B cell (primary cell): ENCODE measurements at regions not wholly inside any gene's neighbourhood (a gene's known extent, or its start where the extent isn't known, plus 50 kb on each side); places are given as distances from the start of the nearest gene placed in this dataset.

ENCODE experiments used
- ATAC-seq: fragments of 200-7000 bp; cut with Tn5 transposase; one replicate; pipeline ENCODE4 v1.10.0; 2021; ENCODE audit warnings: low read depth, mild to moderate bottlenecking, moderate number of reproducible peaks, moderate library complexity
- CTCF ChIA-PET: fragments of 350-600 bp; sonication (Branson Sonifier 250); formaldehyde crosslinking; loops from one replicate; lab custom pipeline; 2021; ENCODE audit warnings: antibody characterized with exemption, inconsistent platforms; lab: Charles Lee
- POLR2A ChIA-PET: fragments of 350-600 bp; sonication (Branson Sonifier 250); formaldehyde crosslinking; loops from one replicate; lab custom pipeline; 2021; ENCODE audit warnings: antibody characterized with exemption; lab: Charles Lee
- DNase-seq: peaks from one replicate; pipeline ENCODE4 v3.0.0; 2013
- H2AFZ ChIP-seq: 2 replicates; pipeline ENCODE4 v1.6.1; 2012; ENCODE audit warnings: mild to moderate bottlenecking, low read depth, low read length; ENCODE audit not compliant: insufficient read depth, poor library complexity, severe bottlenecking
- H3K27ac ChIP-seq, 2 donors: 1 replicate in 1 of 2; 2 replicates in 1 of 2; pipeline ENCODE4 v1.5.1; 2012 to 2013; ENCODE audit warnings: low read length in 2 of 2, mild to moderate bottlenecking in 2 of 2, moderate library complexity in 1 of 2
- H3K27me3 ChIP-seq, 4 experiments: fragments of 200-600 bp in 1 of 4; sonication (generic) in 1 of 4; replicated peaks in 1 of 4; 1 replicate in 2 of 4; 2 replicates in 2 of 4; pipeline versions ENCODE4 v1.6.1 to v1.7.0; 2013 to 2016; ENCODE audit warnings: low read length in 3 of 4, mild to moderate bottlenecking in 2 of 4, mixed read lengths in 1 of 4, moderate library complexity in 1 of 4; ENCODE audit not compliant: insufficient read depth in 4 of 4, control insufficient read depth in 3 of 4; ENCODE audit errors: control extremely low read depth in 1 of 4
- H3K36me3 ChIP-seq, 2 experiments: replicated peaks in 1 of 2; 1 replicate in 1 of 2; 2 replicates in 1 of 2; pipeline versions ENCODE4 v1.6.1 to v1.7.1; 2013; ENCODE audit warnings: low read length in 1 of 2; ENCODE audit not compliant: insufficient read depth in 2 of 2, control insufficient read depth in 1 of 2; ENCODE audit errors: control extremely low read depth in 1 of 2, extremely low read depth in 1 of 2
- H3K4me1 ChIP-seq, 2 donors: fragments of 200-600 bp in 1 of 2; sonication (generic) in 1 of 2; 1 replicate in 1 of 2; 2 replicates in 1 of 2; pipeline versions ENCODE4 v1.5.1 to v1.6.1; 2013 to 2017; ENCODE audit warnings: low read length in 2 of 2; ENCODE audit not compliant: control insufficient read depth in 2 of 2, insufficient read depth in 2 of 2
- H3K4me2 ChIP-seq: replicated peaks from 2 replicates; pipeline ENCODE3; 2012; ENCODE audit warnings: mild to moderate bottlenecking, low read depth, low read length; ENCODE audit not compliant: poor library complexity, severe bottlenecking
- H3K4me3 ChIP-seq, 5 experiments: fragments of 200-600 bp in 1 of 5; sonication (generic) in 1 of 5; 1 replicate in 3 of 5; 2 replicates in 2 of 5; pipeline versions ENCODE4 v1.5.1 to v1.7.0; 2011 to 2016; ENCODE audit warnings: low read length in 4 of 5, mild to moderate bottlenecking in 4 of 5, low read depth in 2 of 5, control low read depth in 1 of 5, moderate library complexity in 1 of 5; ENCODE audit not compliant: insufficient read depth in 1 of 5; ENCODE audit errors: control extremely low read depth in 1 of 5, extremely low read depth in 1 of 5
- H3K79me2 ChIP-seq: fragments of 200-600 bp; sonication (generic); one replicate; pipeline ENCODE4 v1.6.0; 2016; ENCODE audit warnings: low read length; ENCODE audit not compliant: control insufficient read depth, insufficient read depth
- H3K9ac ChIP-seq: fragments of 200-600 bp; sonication (generic); 2 replicates; pipeline ENCODE4 v1.6.1; 2017; ENCODE audit warnings: mild to moderate bottlenecking, low read length, moderate library complexity
- H3K9me3 ChIP-seq, 3 donors: one replicate each; pipeline versions ENCODE4 v1.6.1 to v1.7.1; 2013; ENCODE audit warnings: low read length in 2 of 3; ENCODE audit not compliant: control insufficient read depth in 2 of 3, insufficient read depth in 1 of 3; ENCODE audit errors: control extremely low read depth in 1 of 3
- H4K20me1 ChIP-seq: 2 replicates; pipeline ENCODE4 v1.6.0; 2012; ENCODE audit warnings: mild to moderate bottlenecking, low read length; ENCODE audit not compliant: insufficient read depth, control insufficient read depth, poor library complexity, severe bottlenecking
- H3K27ac Mint-ChIP-seq: one replicate; pipeline ENCODE4 v1.8.0; 2021; ENCODE audit warnings: mixed read lengths
- H3K27me3 Mint-ChIP-seq: one replicate; pipeline ENCODE4 v1.8.0; 2021; ENCODE audit warnings: mixed read lengths
- H3K4me1 Mint-ChIP-seq: one replicate; pipeline ENCODE4 v1.8.0; 2021; ENCODE audit warnings: mixed read lengths
- H3K4me3 Mint-ChIP-seq: one replicate; pipeline ENCODE4 v1.8.0; 2021; ENCODE audit warnings: mixed read lengths
- H3K9me3 Mint-ChIP-seq: one replicate; pipeline ENCODE4 v1.8.0; 2022; ENCODE audit warnings: mixed read lengths; ENCODE audit not compliant: insufficient read depth
- EZH2 ChIP-seq: IDR thresholded peaks from 2 replicates; pipeline ENCODE4 v1.6.1; 2012; ENCODE audit warnings: borderline replicate concordance, low read depth, mild to moderate bottlenecking, moderate library complexity, low read length; ENCODE audit not compliant: insufficient read depth, poor library complexity, severe bottlenecking
- WGBS: methylation state at CpG from one replicate; pipeline ENCODE4 v1.1.5; 2013; ENCODE audit warnings: missing lambda C conversion rate; ENCODE audit not compliant: insufficient coverage; 5-methylcytosine and 5-hydroxymethylcytosine counted together
- intact Hi-C: fragments of 100-400 bp; cut with micrococcal nuclease; formaldehyde crosslinking; loops from one replicate; pipeline ENCODE4 v1.10.0; 2022
- TF ChIP-seq, protein P1 (sequence below): fragments of 200-600 bp; IDR thresholded peaks from one replicate; pipeline ENCODE4 v1.8.0; 2022; ENCODE audit warnings: antibody characterized with exemption, mild to moderate bottlenecking

DNA sequence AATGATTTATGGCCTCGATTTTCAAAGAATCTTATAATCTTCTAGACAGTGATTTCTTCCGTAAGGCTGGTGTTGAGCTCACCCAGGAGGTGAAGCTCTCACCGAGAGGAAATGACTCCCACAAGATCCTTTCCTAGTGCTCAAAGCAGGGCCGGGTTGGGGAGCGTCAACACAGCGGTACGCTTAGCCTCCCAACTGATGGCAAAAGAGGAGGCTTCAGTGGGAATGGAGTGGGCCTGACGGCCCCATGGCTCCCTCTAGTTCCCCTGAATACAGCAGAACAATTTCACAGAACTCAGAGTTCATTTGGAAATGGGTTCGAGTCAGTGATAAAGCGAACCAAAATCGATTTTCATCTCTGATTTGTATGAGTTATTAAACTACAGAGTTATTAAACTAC lies 449.5 kb downstream of the KLF12 start:
- ChIA-PET POLR2A (no interaction called here), CTCF (no interaction called here)
- Mint-ChIP-seq H3K27ac (no peak overlapping the region), H3K9me3 (no peaks in the 10 kb centered on the region), H3K4me1 (peaks cover 2% of the 10 kb centered on the region), H3K4me3 (no peak overlapping the region), H3K27me3 (no peaks in the 10 kb centered on the region)
- H3K9me3 ChIP-seq, result no peaks in the 10 kb centered on the region
- ATAC-seq (no peak), DNase-seq (no peak)
- 100% methylated on average over 1 of the region's 11 CpGs for WGBS
- no peaks in the 10 kb centered on the region for H4K20me1 ChIP-seq
- TF ChIP-seq EZH2, result no peak
- TF ChIP-seq, protein P1, sequence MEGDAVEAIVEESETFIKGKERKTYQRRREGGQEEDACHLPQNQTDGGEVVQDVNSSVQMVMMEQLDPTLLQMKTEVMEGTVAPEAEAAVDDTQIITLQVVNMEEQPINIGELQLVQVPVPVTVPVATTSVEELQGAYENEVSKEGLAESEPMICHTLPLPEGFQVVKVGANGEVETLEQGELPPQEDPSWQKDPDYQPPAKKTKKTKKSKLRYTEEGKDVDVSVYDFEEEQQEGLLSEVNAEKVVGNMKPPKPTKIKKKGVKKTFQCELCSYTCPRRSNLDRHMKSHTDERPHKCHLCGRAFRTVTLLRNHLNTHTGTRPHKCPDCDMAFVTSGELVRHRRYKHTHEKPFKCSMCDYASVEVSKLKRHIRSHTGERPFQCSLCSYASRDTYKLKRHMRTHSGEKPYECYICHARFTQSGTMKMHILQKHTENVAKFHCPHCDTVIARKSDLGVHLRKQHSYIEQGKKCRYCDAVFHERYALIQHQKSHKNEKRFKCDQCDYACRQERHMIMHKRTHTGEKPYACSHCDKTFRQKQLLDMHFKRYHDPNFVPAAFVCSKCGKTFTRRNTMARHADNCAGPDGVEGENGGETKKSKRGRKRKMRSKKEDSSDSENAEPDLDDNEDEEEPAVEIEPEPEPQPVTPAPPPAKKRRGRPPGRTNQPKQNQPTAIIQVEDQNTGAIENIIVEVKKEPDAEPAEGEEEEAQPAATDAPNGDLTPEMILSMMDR, result no peak
- no peak overlapping the region for H3K9ac ChIP-seq
- no peak overlapping the region for H2AFZ ChIP-seq
- H3K79me2 ChIP-seq, result no peaks in the 10 kb centered on the region
- H3K4me1 ChIP-seq, result no peaks in the 10 kb centered on the region
- H3K27ac ChIP-seq, result no peak overlapping the region
- no peaks in the 10 kb centered on the region for H3K27me3 ChIP-seq
- intact Hi-C loops, result no loop called here
- no peaks in the 10 kb centered on the region for H3K36me3 ChIP-seq
- H3K4me3 ChIP-seq, result no peak overlapping the region
- H3K4me2 ChIP-seq, result no peak overlapping the region

DNA sequence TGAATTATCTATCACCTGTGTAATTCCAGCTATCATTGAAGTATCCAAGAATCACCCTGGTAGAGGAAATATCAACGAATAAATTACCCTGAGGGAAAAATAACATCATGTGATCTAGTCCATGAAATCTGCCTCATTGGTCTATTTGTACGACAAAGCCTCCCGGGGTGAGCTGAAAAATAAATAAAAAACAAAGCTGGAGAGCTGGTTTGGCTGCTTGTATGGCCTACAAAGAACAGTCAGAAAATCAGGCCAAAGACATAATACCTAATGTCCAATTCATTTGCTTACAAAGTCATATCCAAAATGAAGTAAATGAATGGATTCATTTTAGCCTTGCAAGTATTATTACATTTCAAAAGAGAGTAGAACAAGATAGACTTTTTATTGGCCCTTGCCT lies 449.9 kb downstream of the KLF12 start:
- Mint-ChIP-seq H3K4me3 (no peak overlapping the region), H3K27me3 (no peaks in the 10 kb centered on the region), H3K4me1 (peaks cover 2% of the 10 kb centered on the region), H3K27ac (no peak overlapping the region), H3K9me3 (no peaks in the 10 kb centered on the region)
- Histone ChIP-seq H2AFZ (no peak overlapping the region), H3K27me3 (no peaks in the 10 kb centered on the region), H3K4me1 (no peaks in the 10 kb centered on the region), H3K4me2 (no peak overlapping the region), H4K20me1 (no peaks in the 10 kb centered on the region), H3K36me3 (no peaks in the 10 kb centered on the region), H3K4me3 (no peak overlapping the region), H3K79me2 (no peaks in the 10 kb centered on the region), H3K27ac (no peak overlapping the region), H3K9ac (no peak overlapping the region), H3K9me3 (no peaks in the 10 kb centered on the region)
- DNase-seq (no peak), ATAC-seq (no peak)
- CTCF ChIA-PET, result interaction anchor here (1.0 kb wide), 1 partner anchor 12 kb away, joined by 4 read pairs; no protein-coding TSS in a partner anchor
- POLR2A ChIA-PET, result no interaction called here
- TF ChIP-seq EZH2, result no peak
- TF ChIP-seq, protein P1, result no peak
- 100% methylated on average over 2 of the region's 3 CpGs for WGBS
- intact Hi-C loops, result no loop called here
